Activated naive CD4-positive, alpha-beta T cell treated with anti-CD3 and anti-CD28 coated beads for 36 hours (primary cell): ENCODE measurements at regions not wholly inside any gene's neighbourhood (a gene's known extent, or its start where the extent isn't known, plus 50 kb on each side); places are given as distances from the start of the nearest gene placed in this dataset.

Source experiments
- CTCF ChIA-PET: fragments of 350-600 bp; sonication (Branson Sonifier 250); formaldehyde crosslinking; loops from one replicate; lab custom pipeline; 2021; ENCODE audit warnings: antibody characterized with exemption; lab: Charles Lee
- DNase-seq: peaks from one replicate; pipeline ENCODE4 v3.0.0-alpha.2; 2020
- H3K27ac Mint-ChIP-seq: one replicate; pipeline ENCODE4 v1.8.0; 2021; ENCODE audit warnings: mild to moderate bottlenecking, mixed read lengths
- H3K27me3 Mint-ChIP-seq: one replicate; pipeline ENCODE4 v1.8.0; 2021; ENCODE audit warnings: low read depth, mixed read lengths
- H3K36me3 Mint-ChIP-seq: one replicate; pipeline ENCODE4 v1.8.0; 2021; ENCODE audit warnings: low read depth, mixed read lengths
- H3K4me1 Mint-ChIP-seq: one replicate; pipeline ENCODE4 v1.8.0; 2021; ENCODE audit warnings: low read depth, mixed read lengths
- H3K4me3 Mint-ChIP-seq: one replicate; pipeline ENCODE4 v1.8.0; 2021; ENCODE audit warnings: mild to moderate bottlenecking, moderate library complexity, mixed read lengths
- H3K9me3 Mint-ChIP-seq: one replicate; pipeline ENCODE4 v1.8.0; 2021; ENCODE audit warnings: mixed read lengths
- intact Hi-C: fragments of 100-400 bp; cut with micrococcal nuclease; formaldehyde crosslinking; loops from one replicate; pipeline ENCODE4 v1.15.1; 2023

GRCh38 chr15:93209690-93210445 is 120.9 kb upstream of the RGMA start:
- peaks cover 1% of the 10 kb centered on the region for H3K9me3 Mint-ChIP-seq
- DNase-seq: no peak
- H3K36me3 Mint-ChIP-seq: no peaks in the 10 kb centered on the region
- no peaks in the 10 kb centered on the region for H3K4me1 Mint-ChIP-seq
- CTCF ChIA-PET: no interaction called here
- no peak overlapping the region for H3K27ac Mint-ChIP-seq
- peaks cover 2% of the 10 kb centered on the region for H3K27me3 Mint-ChIP-seq
- intact Hi-C loops: no loop called here
- no peak overlapping the region for H3K4me3 Mint-ChIP-seq

GRCh38 chr15:93206893-93207292 is 117.9 kb upstream of the RGMA start:
- no peaks in the 10 kb centered on the region for H3K4me1 Mint-ChIP-seq
- H3K27ac Mint-ChIP-seq: no peak overlapping the region
- H3K27me3 Mint-ChIP-seq: peaks cover 2% of the 10 kb centered on the region
- H3K9me3 Mint-ChIP-seq: no peaks in the 10 kb centered on the region
- no peaks in the 10 kb centered on the region for H3K36me3 Mint-ChIP-seq
- no peak overlapping the region for H3K4me3 Mint-ChIP-seq
- intact Hi-C loops: no loop called here
- CTCF ChIA-PET: no interaction called here
- DNase-seq: no peak

GRCh38 chr15:93205413-93205812 is 116.4 kb upstream of the RGMA start:
- no peaks in the 10 kb centered on the region for H3K9me3 Mint-ChIP-seq
- intact Hi-C loops: no loop called here
- H3K36me3 Mint-ChIP-seq: no peaks in the 10 kb centered on the region
- H3K4me3 Mint-ChIP-seq: no peak overlapping the region
- H3K4me1 Mint-ChIP-seq: no peaks in the 10 kb centered on the region
- no peak overlapping the region for H3K27ac Mint-ChIP-seq
- no peak for DNase-seq
- H3K27me3 Mint-ChIP-seq: peaks cover 4% of the 10 kb centered on the region
- CTCF ChIA-PET: no interaction called here

GRCh38 chr15:93203036-93203435 is 114.0 kb upstream of the RGMA start:
- Mint-ChIP-seq H3K36me3 (no peaks in the 10 kb centered on the region), H3K27ac (no peak overlapping the region), H3K4me1 (no peaks in the 10 kb centered on the region), H3K27me3 (peaks cover 8% of the 10 kb centered on the region), H3K9me3 (peaks cover 5% of the 10 kb centered on the region), H3K4me3 (no peak overlapping the region)
- intact Hi-C loops: no loop called here
- CTCF ChIA-PET: no interaction called here
- DNase-seq: no peak

- CTCF ChIA-PET: no interaction called here
- Mint-ChIP-seq H3K36me3 (no peaks in the 10 kb centered on the region), H3K4me3 (no peak overlapping the region), H3K9me3 (peaks cover 5% of the 10 kb centered on the region), H3K27ac (no peak overlapping the region), H3K27me3 (peaks cover 8% of the 10 kb centered on the region), H3K4me1 (no peaks in the 10 kb centered on the region)
- intact Hi-C loops: no loop called here
- DNase-seq: no peak
These were observed 113.4 kb upstream of the RGMA start for GRCh38 chr15:93202405-93202804.

GRCh38 chr15:93201940-93202339 is 112.9 kb upstream of the RGMA start:
- Mint-ChIP-seq H3K4me1 (no peaks in the 10 kb centered on the region), H3K27ac (no peak overlapping the region), H3K4me3 (no peak overlapping the region), H3K27me3 (peaks cover 7% of the 10 kb centered on the region), H3K36me3 (no peaks in the 10 kb centered on the region), H3K9me3 (peaks cover 5% of the 10 kb centered on the region)
- CTCF ChIA-PET: no interaction called here
- no peak for DNase-seq
- intact Hi-C loops: no loop called here

- Mint-ChIP-seq H3K9me3 (peaks cover 5% of the 10 kb centered on the region), H3K36me3 (no peaks in the 10 kb centered on the region), H3K27ac (no peak overlapping the region), H3K27me3 (peaks cover 6% of the 10 kb centered on the region), H3K4me1 (no peaks in the 10 kb centered on the region), H3K4me3 (no peak overlapping the region)
- intact Hi-C loops: no loop called here
- CTCF ChIA-PET: interaction anchor here (0.5 kb wide), 1 partner anchor 7 kb away, joined by 3 read pairs; no protein-coding TSS in a partner anchor
- no peak for DNase-seq
These were observed 111.8 kb upstream of the RGMA start for GRCh38 chr15:93200837-93201226.

- DNase-seq: no peak
- Mint-ChIP-seq H3K36me3 (no peaks in the 10 kb centered on the region), H3K27ac (no peak overlapping the region), H3K4me1 (no peaks in the 10 kb centered on the region), H3K4me3 (no peak overlapping the region), H3K9me3 (peaks cover 5% of the 10 kb centered on the region), H3K27me3 (peaks cover 6% of the 10 kb centered on the region)
- intact Hi-C loops: no loop called here
- CTCF ChIA-PET: interaction anchor here (0.5 kb wide), 1 partner anchor 8 kb away, joined by 3 read pairs; no protein-coding TSS in a partner anchor
These were observed 111.2 kb upstream of the RGMA start for GRCh38 chr15:93200081-93200836.

GRCh38 chr15:93196135-93196670 is 107.2 kb upstream of the RGMA start:
- Mint-ChIP-seq H3K9me3 (peaks cover 5% of the 10 kb centered on the region), H3K4me3 (no peak overlapping the region), H3K4me1 (no peaks in the 10 kb centered on the region), H3K27me3 (peaks cover 9% of the 10 kb centered on the region), H3K36me3 (no peaks in the 10 kb centered on the region), H3K27ac (no peak overlapping the region)
- DNase-seq: no peak
- intact Hi-C loops: no loop called here
- CTCF ChIA-PET: interaction anchor here (1.3 kb wide), 1 partner anchor 109 kb away, joined by 4 read pairs; no protein-coding TSS in a partner anchor

- Mint-ChIP-seq H3K4me1 (no peaks in the 10 kb centered on the region), H3K36me3 (no peaks in the 10 kb centered on the region), H3K9me3 (peaks cover 5% of the 10 kb centered on the region), H3K27ac (no peak overlapping the region), H3K4me3 (no peak overlapping the region), H3K27me3 (peaks cover 9% of the 10 kb centered on the region)
- intact Hi-C loops: no loop called here
- DNase-seq: no peak
- CTCF ChIA-PET: interaction anchor here (1.3 kb wide), 1 partner anchor 107 kb away, joined by 4 read pairs; no protein-coding TSS in a partner anchor
These were observed 106.1 kb upstream of the RGMA start for GRCh38 chr15:93195109-93195508.

GRCh38 chr15:93190238-93190637 is 101.2 kb upstream of the RGMA start:
- intact Hi-C loops: no loop called here
- no peaks in the 10 kb centered on the region for H3K36me3 Mint-ChIP-seq
- CTCF ChIA-PET: no interaction called here
- H3K27ac Mint-ChIP-seq: no peak overlapping the region
- no peak for DNase-seq
- H3K27me3 Mint-ChIP-seq: peaks cover 5% of the 10 kb centered on the region
- H3K4me3 Mint-ChIP-seq: no peak overlapping the region
- no peaks in the 10 kb centered on the region for H3K4me1 Mint-ChIP-seq
- no peaks in the 10 kb centered on the region for H3K9me3 Mint-ChIP-seq

- Mint-ChIP-seq H3K36me3 (no peaks in the 10 kb centered on the region), H3K9me3 (no peaks in the 10 kb centered on the region), H3K4me3 (no peak overlapping the region), H3K27me3 (peaks cover 3% of the 10 kb centered on the region), H3K4me1 (no peaks in the 10 kb centered on the region), H3K27ac (no peak overlapping the region)
- CTCF ChIA-PET: no interaction called here
- intact Hi-C loops: no loop called here
- no peak for DNase-seq
These were observed 100.5 kb upstream of the RGMA start for GRCh38 chr15:93189561-93189960.
